ENCODE measurements at regions not wholly inside any gene's neighbourhood (a gene's known extent, or its start where the extent isn't known, plus 50 kb on each side); places are given as distances from the start of the nearest gene placed in this dataset.

GRCh38 chr6:165823609-165824326 lies 160.7 kb upstream of the PDE10A start:
- TF ChIP-seq, protein P1, sequence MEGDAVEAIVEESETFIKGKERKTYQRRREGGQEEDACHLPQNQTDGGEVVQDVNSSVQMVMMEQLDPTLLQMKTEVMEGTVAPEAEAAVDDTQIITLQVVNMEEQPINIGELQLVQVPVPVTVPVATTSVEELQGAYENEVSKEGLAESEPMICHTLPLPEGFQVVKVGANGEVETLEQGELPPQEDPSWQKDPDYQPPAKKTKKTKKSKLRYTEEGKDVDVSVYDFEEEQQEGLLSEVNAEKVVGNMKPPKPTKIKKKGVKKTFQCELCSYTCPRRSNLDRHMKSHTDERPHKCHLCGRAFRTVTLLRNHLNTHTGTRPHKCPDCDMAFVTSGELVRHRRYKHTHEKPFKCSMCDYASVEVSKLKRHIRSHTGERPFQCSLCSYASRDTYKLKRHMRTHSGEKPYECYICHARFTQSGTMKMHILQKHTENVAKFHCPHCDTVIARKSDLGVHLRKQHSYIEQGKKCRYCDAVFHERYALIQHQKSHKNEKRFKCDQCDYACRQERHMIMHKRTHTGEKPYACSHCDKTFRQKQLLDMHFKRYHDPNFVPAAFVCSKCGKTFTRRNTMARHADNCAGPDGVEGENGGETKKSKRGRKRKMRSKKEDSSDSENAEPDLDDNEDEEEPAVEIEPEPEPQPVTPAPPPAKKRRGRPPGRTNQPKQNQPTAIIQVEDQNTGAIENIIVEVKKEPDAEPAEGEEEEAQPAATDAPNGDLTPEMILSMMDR (IDR thresholded peaks at IDR 0.05; ENCODE audit: borderline replicate concordance, extremely low read depth, low read length, poor library complexity, severe bottlenecking): no peak
- no peak for TF ChIP-seq EZH2 (IDR thresholded peaks at IDR 0.05; ENCODE audit: borderline replicate concordance, low read depth, low read length, severe bottlenecking)

All from DND-41 (cell line).